ENCODE measurements at regions not wholly inside any gene's neighbourhood (a gene's known extent, or its start where the extent isn't known, plus 50 kb on each side); places are given as distances from the start of the nearest gene placed in this dataset.

DNA sequence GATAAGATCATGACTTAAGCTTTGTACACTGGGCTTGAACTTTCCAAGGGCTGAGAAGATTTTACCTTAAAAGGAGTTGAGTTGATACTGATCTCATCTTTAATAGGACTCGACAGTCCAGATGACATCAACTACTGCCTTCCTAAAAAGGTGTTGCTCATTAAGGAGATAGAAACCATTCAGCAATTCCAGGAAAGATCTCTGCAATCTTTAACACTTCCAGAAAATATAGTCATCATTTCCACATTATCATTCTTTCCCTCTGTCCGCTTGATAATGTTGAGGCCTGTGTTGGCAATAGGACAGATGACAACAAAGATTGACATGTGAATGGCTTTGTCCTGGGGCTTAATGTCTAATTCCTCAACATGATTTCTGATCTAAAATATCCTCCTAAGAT lies 145.4 kb upstream of the C1orf21 start:
- TF ChIP-seq POLR2A (IDR thresholded peaks at IDR 0.05; ENCODE audit: low read length) (no peak), GATA1 (IDR thresholded peaks at IDR 0.05; ENCODE audit: low read depth, low read length) (no peak)
